GM19395 (cell line): ENCODE measurements at regions not wholly inside any gene's neighbourhood (a gene's known extent, or its start where the extent isn't known, plus 50 kb on each side); places are given as distances from the start of the nearest gene placed in this dataset.
A peak's percentile ranks its signal among the peaks of the same experiment; 100 is the strongest.
"Not testable (repeated sequence)": the region's sequence is repeated elsewhere in the genome, so short reads cannot be mapped to it uniquely, and the experiment has no call there.

Experiments
- ATAC-seq: cut with Tn5 transposase; IDR thresholded peaks from one replicate; pipeline ENCODE4 v1.9.1; 2021; ENCODE audit warnings: mild to moderate bottlenecking, moderate library complexity; ENCODE audit not compliant: unreplicated experiment

GRCh38 chr6:20263059-20263458 is 50.8 kb upstream of the MBOAT1 start:
- ATAC-seq, result no peak

GRCh38 chr6:20265842-20266241 is 53.6 kb upstream of the MBOAT1 start:
- no peak for ATAC-seq

DNA sequence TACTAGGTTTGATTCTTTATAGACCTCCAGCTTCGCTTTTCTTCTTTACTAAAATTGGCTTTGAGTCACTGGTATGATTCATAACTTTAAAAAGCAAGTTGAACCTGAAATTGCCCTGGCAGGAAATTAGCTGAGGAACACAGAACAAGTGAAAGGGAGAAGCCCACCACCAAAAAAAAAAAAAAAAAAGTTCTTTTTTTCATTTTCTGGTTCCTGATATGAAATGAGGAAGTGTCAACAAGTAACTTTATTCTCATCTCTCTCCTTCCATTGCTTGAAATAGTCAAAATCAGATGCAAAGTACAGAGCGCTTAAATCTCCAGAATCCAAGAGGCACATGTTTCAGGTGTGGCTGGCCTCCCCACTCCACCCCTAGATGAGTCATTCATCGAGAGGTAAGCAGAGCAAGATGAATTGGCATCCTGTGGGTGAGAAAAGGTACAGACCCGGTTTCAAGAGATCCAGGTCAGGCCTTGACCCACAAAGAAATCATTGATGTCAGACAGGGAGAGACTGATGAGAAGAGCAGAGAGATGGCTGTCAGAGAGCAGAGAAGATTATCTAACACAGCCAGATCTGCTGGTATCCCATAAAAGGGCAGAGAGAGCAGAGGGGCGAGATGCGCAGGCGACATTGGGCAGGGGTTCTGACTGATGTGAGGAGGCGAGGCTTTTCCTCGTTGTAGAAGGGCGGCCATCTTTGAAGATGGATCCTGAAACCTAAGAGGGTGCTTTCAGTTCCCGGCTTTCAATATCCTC is 54.8 kb upstream of the MBOAT1 start:
- ATAC-seq, result no peak

DNA sequence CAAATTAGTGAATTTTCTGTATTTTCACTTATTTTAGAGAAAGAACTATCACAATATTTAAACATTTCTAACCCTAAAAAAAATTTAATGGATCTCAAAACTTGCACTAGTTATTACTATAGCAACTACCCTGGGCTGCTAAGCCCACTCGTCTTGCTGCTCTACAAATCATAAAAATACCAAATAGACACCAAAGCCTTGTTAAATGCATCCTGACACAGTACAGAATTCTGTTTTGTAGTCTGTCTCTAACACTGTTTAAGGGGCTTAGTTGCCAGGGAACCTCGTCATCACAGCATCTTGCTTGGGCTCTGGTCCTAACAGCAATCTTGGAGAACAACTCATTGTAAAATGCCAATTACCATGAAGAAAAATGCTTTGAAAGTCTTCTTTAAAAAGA is 56.9 kb upstream of the MBOAT1 start:
- no peak for ATAC-seq

- no peak for ATAC-seq
Observed at GRCh38 chr6:20271818-20272217, 59.5 kb upstream of the MBOAT1 start.

- ATAC-seq, result no peak
Observed at GRCh38 chr6:20274137-20274536, 61.9 kb upstream of the MBOAT1 start.

DNA sequence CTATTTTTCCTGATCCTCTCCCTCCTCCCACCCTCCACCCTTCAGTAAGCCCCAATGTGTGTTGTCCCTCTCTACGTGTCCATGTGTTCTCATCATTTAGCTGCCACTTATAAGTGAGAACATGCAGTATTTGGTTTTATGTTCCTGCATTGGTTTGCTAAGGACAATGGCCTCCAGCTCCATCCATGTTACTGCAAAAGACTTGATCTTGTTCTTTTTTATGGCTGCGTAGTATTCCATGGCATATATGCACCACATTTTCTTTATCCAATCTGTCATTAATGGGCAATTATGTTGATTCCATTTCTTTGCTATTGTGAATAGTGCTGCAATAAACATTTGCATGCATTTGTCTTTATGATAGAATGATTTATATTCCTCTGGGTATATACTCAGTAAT is 63.6 kb upstream of the MBOAT1 start:
- ATAC-seq, result not testable (repeated sequence)

DNA sequence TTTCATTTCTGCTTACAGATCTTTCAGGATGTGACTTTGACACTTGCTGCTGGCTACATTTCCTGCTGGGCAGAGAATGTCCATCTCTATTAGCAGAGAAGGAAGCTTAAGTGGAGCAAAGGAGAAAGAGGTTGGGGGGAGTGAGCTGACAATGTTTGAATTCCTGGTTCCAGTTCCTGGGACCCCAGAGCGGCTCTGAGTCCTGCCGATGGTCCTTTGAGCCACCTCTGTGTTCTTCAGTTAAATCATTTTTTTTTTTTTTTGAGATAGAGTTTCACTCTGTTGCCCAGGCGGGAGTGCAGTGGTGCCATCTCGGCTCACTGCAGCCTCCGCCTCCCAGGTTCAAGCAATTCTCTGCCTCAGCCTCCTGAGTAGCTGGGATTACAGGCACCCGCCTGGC is 65.5 kb upstream of the MBOAT1 start:
- ATAC-seq, result not testable (repeated sequence)

DNA sequence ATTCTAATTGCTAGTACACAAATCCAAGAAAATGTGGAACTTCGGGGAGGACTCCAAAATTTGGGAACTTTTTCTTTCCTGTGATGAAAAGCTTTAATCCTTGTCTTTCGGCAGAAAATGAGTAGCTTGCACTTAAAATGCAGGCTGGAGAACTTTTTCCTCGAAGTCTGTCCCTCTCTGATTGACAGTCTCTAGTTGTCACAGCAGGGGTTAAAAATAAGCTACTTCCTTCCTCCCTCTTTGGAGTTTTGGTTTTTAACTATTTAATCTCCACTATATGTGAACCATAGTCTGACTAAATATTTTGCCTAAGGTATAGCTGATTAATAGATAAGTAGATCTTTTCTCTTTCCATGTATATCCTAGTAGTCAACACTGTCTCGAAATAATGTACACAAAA is 66.8 kb upstream of the MBOAT1 start:
- no peak for ATAC-seq

DNA sequence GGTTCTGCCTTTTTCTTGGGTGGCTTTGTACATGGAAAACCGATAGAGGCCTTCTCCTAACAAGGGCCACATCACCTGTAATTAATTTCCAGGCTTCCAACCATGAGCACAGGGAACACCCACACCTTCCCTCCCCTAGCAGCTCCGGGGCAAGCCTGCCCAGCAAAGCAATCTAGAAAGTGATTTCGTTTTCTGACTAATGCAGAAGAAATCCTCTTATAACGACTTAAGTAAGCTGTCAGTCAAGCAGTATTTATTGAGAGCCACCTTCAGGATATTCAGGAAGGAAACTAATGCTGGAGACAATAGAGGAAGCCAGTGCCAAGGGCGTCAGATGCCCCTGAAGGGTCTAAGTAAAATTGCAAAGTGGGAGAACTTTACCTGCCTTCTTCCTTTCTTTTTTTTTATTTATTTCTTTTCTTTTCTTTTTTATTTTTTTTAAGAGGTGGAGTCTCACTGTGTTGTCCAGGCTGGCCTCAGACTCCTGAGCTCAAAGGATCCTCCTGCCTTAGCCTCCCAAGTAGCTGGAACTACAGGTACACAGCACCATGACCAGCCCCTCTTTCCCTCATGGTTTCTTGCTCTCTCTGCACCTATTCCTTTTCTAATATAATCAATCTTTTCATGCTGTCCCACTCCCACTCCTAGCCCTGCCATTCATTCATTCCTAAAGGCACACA is 67.5 kb upstream of the MBOAT1 start:
- ATAC-seq, result no peak

GRCh38 chr6:20280288-20280621 is 68.0 kb upstream of the MBOAT1 start:
- no peak for ATAC-seq

- no peak for ATAC-seq
Observed at GRCh38 chr6:20284672-20285071, 72.4 kb upstream of the MBOAT1 start.

DNA sequence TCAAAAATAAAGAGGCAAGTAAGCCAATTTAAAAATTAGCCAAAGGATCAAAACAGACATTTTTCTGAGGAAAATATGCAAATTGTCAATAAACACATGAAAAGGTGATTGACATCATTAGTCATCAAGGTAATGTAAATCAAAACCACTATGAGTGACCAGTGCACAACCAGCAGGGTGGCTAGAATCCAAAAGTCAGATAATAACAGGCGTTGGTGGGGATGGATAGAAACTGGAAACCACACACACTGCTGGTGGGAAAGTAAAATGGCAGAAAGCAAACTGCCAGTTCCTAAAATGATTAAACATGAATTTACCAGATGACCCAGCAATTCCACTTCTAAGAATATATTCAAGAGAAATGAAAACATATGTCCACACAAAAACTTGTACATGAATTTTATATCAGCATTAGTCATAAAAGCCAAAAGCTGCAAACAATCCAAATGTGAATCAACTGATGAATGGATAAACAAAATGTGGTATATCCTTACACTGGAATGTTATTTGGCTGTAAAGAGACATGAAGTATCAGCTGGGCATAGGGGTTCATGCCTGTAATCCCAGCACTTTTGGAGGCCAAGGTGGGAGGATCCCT is 74.8 kb upstream of the MBOAT1 start:
- no peak for ATAC-seq

DNA sequence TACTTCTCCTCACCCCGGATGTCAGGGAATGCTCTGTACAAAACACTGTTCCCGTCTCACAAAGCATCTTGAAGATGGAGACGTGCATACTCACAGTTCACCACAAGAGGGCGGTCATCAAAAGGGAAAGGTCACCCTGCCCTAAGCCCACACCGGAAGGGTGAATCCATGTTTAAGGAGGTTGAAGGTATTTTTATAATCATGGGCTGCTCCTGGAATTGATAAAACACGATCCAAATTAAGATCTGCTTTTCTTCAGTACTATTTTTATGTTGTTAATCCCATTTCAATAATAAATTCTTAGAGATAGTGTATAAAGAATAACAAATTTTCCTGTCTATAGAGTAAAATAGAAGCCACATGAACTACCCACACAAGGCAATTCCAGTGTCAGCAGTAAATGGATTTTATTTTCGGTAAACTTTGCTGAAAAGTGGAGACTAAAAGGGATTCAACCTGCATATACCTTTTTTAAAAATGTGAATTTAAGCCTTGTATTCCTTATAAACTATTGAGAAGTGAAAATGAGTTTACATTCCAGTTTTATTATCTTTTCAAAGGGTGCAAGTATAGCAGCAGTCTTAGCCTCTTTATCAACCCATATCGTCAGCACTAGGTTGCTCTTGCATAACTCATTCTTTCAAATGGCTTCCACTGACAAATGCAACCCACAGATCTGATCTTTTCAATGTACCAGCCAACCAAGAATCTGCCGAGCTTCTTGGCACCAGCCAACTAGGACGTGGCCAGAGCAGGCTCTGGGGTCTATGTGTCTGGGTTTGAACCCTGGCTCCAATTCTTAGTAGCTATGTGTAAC is 79.7 kb upstream of the MBOAT1 start:
- peak; percentile 86 for ATAC-seq

- no peak for ATAC-seq
Observed at GRCh38 chr6:20292905-20293304, 80.6 kb upstream of the MBOAT1 start.

- ATAC-seq, result no peak
Observed at GRCh38 chr6:20301256-20301655, 89.0 kb upstream of the MBOAT1 start.

DNA sequence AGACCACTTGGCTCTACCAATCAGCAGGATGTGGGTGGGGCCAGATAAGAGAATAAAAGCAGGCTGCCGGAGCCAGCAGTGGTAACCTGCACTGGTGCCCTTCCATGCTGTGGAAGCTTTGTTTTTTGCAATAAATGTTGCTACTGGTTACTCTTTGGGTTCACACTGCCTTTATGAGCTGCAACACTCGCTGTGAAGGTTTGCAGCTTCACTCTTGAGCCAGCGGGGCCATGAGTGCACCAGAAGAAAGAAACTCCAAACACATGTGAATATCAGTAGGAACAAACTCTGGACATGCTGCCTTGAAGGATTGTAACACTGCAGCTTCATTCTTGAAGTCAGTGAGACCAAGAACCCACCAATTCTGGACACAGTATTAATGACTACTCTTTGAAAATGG is 89.9 kb upstream of the MBOAT1 start:
- ATAC-seq, result no peak

GRCh38 chr6:20302702-20303251 is 90.5 kb upstream of the MBOAT1 start:
- ATAC-seq, result no peak

DNA sequence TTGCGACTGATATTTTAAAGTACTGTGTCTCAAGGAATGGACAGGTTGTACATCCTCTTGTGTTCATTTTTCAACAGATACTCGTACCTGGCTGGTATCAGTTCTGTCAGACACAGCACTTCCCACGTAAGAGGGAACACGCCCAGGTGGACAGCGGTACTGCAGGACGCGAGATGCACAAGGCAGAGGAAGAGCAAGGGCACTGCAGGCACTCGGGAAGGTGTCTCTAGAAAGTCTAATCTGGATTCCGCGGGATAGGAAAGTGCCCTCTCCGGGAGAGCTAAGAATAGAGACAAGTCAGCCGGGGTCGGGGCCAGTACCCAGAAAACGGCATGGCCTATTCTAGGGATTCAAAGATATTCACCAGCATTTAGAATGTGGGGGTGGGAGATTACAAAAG is 94.2 kb upstream of the MBOAT1 start:
- ATAC-seq, result no peak

DNA sequence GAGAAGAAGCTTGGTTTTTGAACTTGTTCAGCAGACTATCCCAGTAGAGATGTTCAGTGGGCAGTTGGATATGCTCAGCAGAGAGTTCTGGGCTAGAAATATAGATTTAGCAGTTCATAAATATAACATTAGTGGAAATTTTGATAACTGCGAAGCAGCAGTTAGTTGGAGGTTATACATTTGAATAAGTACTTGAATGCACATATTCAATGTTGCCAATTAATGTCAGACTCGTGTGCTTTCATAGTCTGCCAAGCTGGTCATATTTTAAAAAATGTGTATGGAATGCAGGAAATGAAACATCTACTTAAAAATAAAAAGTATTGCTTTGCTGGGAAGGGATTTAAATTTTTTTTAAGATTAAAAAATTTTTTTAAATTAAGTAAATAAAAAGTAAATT is 92.5 kb upstream of the E2F3 start:
- no peak for ATAC-seq

GRCh38 chr6:20310185-20310584 is 91.5 kb upstream of the E2F3 start:
- ATAC-seq, result no peak
